ENCODE measurements at regions not wholly inside any gene's neighbourhood (a gene's known extent, or its start where the extent isn't known, plus 50 kb on each side); places are given as distances from the start of the nearest gene placed in this dataset.

DNA sequence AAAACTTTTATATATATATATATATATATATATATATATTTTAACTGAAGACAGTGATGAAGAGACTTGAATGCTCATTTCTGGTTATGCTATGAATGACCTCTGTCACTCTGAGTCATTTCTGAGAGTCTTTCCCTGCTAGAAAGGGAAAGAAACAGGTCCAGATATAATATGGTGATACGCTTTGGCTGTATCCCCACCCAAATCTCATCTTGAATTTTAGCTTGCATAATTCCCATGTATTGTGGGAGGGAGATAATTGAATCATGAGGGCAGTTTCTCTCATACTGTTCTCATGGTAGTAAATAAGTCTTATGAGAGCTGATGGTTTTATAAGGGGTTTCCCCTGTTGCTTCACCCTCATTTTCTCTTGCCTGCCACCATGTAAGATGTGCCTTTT, 254.1 kb upstream of the IGFBP7 start:
- H2BK5ac ChIP-seq (ENCODE audit: low read depth, low read length, poor library complexity, severe bottlenecking): no peak overlapping the region
- WGBS: no CpG with 5 or more reads among the region's 1 CpG
- DNase-seq: no peak

DNA sequence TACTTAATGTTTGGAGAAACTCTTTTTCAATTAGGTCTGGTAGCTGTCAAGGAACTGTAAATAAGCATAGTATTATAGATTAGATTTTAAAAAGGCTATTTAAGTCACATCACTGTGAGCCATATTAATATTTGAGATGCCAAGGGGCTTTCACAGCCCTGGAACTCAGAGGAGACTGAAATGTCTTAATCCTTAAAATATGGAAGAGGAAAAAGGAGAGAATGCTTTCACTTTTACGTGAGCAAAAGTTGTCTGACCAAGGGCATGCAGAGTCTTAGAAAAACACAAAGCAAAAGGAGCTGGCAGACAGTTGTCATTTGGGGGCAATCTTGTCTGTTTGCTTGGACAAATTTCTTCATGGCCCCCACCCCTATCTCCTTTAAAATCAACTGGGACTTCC, 253.2 kb upstream of the IGFBP7 start:
- Histone ChIP-seq H3K9me3 (ENCODE audit: control insufficient read depth, low read length) (no peaks in the 10 kb centered on the region), H2AK5ac (ENCODE audit: low read length, severe bottlenecking) (no peak overlapping the region), H3K18ac (ENCODE audit: low read depth in 1 of 2, low read length in 2 of 2) (no peak overlapping the region), H3K36me3 (ENCODE audit: control insufficient read depth in 1 of 2, insufficient read depth in 2 of 2, low read depth in 1 of 2, low read length in 2 of 2) (no peaks in the 10 kb centered on the region), H3K79me1 (replicated peaks; ENCODE audit: low read length, poor library complexity, severe bottlenecking) (no peaks in the 10 kb centered on the region), H2BK15ac (ENCODE audit: low read depth, poor library complexity, severe bottlenecking) (no peak overlapping the region), H2BK12ac (ENCODE audit: low read length in 2 of 2) (no peak overlapping the region), H3K4me3 (ENCODE audit: insufficient read depth in 1 of 2, low read depth in 1 of 2, low read length in 2 of 2) (no peak overlapping the region), H2BK120ac (ENCODE audit: low read depth, low read length) (no peak overlapping the region), H3K23ac (ENCODE audit: low read length in 2 of 2) (no peak overlapping the region), H3K14ac (ENCODE audit: low read length in 2 of 2) (no peak overlapping the region), H3K27ac (ENCODE audit: low read length, poor library complexity, severe bottlenecking) (no peak overlapping the region), H4K8ac (ENCODE audit: low read length) (no peak overlapping the region), H3K4ac (ENCODE audit: low read depth in 1 of 2, low read length in 2 of 2) (no peak overlapping the region), H3K4me1 (ENCODE audit: control insufficient read depth, insufficient read depth, low read depth, low read length) (no peaks in the 10 kb centered on the region), H4K91ac (ENCODE audit: low read length) (no peak overlapping the region), H3K27me3 (ENCODE audit: control insufficient read depth in 1 of 2, insufficient read depth in 1 of 2, low read length in 2 of 2) (no peaks in the 10 kb centered on the region), H3K4me2 (ENCODE audit: low read length, poor library complexity, severe bottlenecking) (no peak overlapping the region), H2BK5ac (ENCODE audit: low read depth, low read length, poor library complexity, severe bottlenecking) (no peak overlapping the region), H2AFZ (ENCODE audit: low read depth, low read length) (no peak overlapping the region), H3K9ac (ENCODE audit: low read length) (no peak overlapping the region)
- DNase-seq: no peak
- WGBS: 75% methylated on average over 1 of the region's 1 CpG

More for the DNA sequence above, 254.1 kb upstream of the IGFBP7 start:
- Histone ChIP-seq H3K4me2 (ENCODE audit: low read length, poor library complexity, severe bottlenecking) (no peak overlapping the region), H2AK5ac (ENCODE audit: low read length, severe bottlenecking) (no peak overlapping the region), H3K18ac (ENCODE audit: low read depth in 1 of 2, low read length in 2 of 2) (no peak overlapping the region), H3K9ac (ENCODE audit: low read length) (no peak overlapping the region), H3K23ac (ENCODE audit: low read length in 2 of 2) (no peak overlapping the region), H3K4me3 (ENCODE audit: insufficient read depth in 1 of 2, low read depth in 1 of 2, low read length in 2 of 2) (no peak overlapping the region), H3K27ac (ENCODE audit: low read length, poor library complexity, severe bottlenecking) (no peak overlapping the region), H2AFZ (ENCODE audit: low read depth, low read length) (no peak overlapping the region), H3K79me1 (replicated peaks; ENCODE audit: low read length, poor library complexity, severe bottlenecking) (no peaks in the 10 kb centered on the region), H3K27me3 (ENCODE audit: control insufficient read depth in 1 of 2, insufficient read depth in 1 of 2, low read length in 2 of 2) (no peaks in the 10 kb centered on the region), H3K4ac (ENCODE audit: low read depth in 1 of 2, low read length in 2 of 2) (no peak overlapping the region), H2BK12ac (ENCODE audit: low read length in 2 of 2) (no peak overlapping the region), H4K8ac (ENCODE audit: low read length) (no peak overlapping the region), H4K91ac (ENCODE audit: low read length) (no peak overlapping the region), H3K14ac (ENCODE audit: low read length in 2 of 2) (no peak overlapping the region), H2BK15ac (ENCODE audit: low read depth, poor library complexity, severe bottlenecking) (no peak overlapping the region), H2BK120ac (ENCODE audit: low read depth, low read length) (no peak overlapping the region), H3K36me3 (ENCODE audit: control insufficient read depth in 1 of 2, insufficient read depth in 2 of 2, low read depth in 1 of 2, low read length in 2 of 2) (no peaks in the 10 kb centered on the region), H3K9me3 (ENCODE audit: control insufficient read depth, low read length) (no peaks in the 10 kb centered on the region), H3K4me1 (ENCODE audit: control insufficient read depth, insufficient read depth, low read depth, low read length) (no peaks in the 10 kb centered on the region)

DNA sequence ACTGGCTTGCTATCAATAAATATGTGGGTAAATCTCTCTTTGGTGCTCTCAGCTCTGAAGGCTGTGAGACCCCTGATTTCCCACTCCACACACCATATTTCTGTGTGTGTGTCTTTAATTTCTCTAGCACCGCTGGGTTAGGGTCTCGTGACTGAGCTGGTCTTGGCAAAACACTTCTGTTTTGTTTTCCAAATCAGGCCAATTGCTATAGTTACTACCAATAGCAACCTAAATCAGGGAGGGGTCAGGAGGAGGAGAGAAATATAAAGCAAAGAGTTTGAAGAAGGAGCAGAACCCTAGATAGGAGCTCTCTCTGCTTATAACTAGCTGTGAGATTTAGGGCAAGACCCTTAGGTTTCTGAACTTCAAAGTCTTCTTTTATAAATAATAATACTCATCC, 250.5 kb upstream of the IGFBP7 start:
- H3K4me2 ChIP-seq (ENCODE audit: low read length, poor library complexity, severe bottlenecking): no peak overlapping the region
- H3K36me3 ChIP-seq (ENCODE audit: control insufficient read depth in 1 of 2, insufficient read depth in 2 of 2, low read depth in 1 of 2, low read length in 2 of 2): no peaks in the 10 kb centered on the region
- H3K79me1 ChIP-seq (replicated peaks; ENCODE audit: low read length, poor library complexity, severe bottlenecking): no peaks in the 10 kb centered on the region
- no peak overlapping the region for H3K4ac ChIP-seq (ENCODE audit: low read depth in 1 of 2, low read length in 2 of 2)
- no peak overlapping the region for H3K9ac ChIP-seq (ENCODE audit: low read length)
- H3K9me3 ChIP-seq (ENCODE audit: control insufficient read depth, low read length): no peaks in the 10 kb centered on the region
- no peak overlapping the region for H3K23ac ChIP-seq (ENCODE audit: low read length in 2 of 2)
- H3K18ac ChIP-seq (ENCODE audit: low read depth in 1 of 2, low read length in 2 of 2): no peak overlapping the region
- no peak overlapping the region for H2BK120ac ChIP-seq (ENCODE audit: low read depth, low read length)
- H3K4me1 ChIP-seq (ENCODE audit: control insufficient read depth, insufficient read depth, low read depth, low read length): no peaks in the 10 kb centered on the region
- H2AK5ac ChIP-seq (ENCODE audit: low read length, severe bottlenecking): no peak overlapping the region
- no peak overlapping the region for H3K4me3 ChIP-seq (ENCODE audit: insufficient read depth in 1 of 2, low read depth in 1 of 2, low read length in 2 of 2)
- H2BK12ac ChIP-seq (ENCODE audit: low read length in 2 of 2): no peak overlapping the region
- DNase-seq: no peak
- no peak overlapping the region for H2BK5ac ChIP-seq (ENCODE audit: low read depth, low read length, poor library complexity, severe bottlenecking)
- H2BK15ac ChIP-seq (ENCODE audit: low read depth, poor library complexity, severe bottlenecking): no peak overlapping the region
- no peak overlapping the region for H4K91ac ChIP-seq (ENCODE audit: low read length)
- H3K14ac ChIP-seq (ENCODE audit: low read length in 2 of 2): no peak overlapping the region
- no peak overlapping the region for H3K27ac ChIP-seq (ENCODE audit: low read length, poor library complexity, severe bottlenecking)
- H2AFZ ChIP-seq (ENCODE audit: low read depth, low read length): no peak overlapping the region
- H3K27me3 ChIP-seq (ENCODE audit: control insufficient read depth in 1 of 2, insufficient read depth in 1 of 2, low read length in 2 of 2): no peaks in the 10 kb centered on the region
- H4K8ac ChIP-seq (ENCODE audit: low read length): no peak overlapping the region
- 100% methylated on average over 1 of the region's 2 CpGs for WGBS

DNA sequence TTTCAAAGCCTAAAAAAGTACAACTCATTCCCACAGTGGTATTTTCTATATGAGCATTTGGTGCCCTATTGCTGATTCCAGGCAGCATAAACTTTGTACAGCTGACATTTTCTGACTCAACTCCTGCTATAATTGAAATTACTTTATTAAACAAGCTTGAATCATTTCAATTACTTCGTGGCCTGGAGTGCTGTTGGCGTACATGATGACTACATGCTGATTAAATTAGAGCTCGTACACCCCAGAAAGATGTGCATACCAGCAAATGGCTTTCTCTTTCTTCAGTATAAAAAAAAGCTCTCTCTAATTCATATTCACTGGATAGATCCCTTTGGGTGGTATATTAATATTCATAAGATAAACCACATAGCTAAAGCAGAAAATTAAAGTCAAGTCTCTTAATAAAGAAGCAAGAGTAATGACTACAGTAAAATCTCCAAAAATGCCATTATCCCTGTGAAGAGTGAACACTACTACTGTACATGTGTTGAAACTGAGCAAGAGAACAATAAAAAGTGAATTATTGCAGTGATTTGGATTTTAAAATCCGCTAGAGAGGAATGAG, 245.0 kb upstream of the IGFBP7 start:
- Histone ChIP-seq H4K8ac (ENCODE audit: low read length) (no peak overlapping the region), H3K9ac (ENCODE audit: low read length) (no peak overlapping the region), H3K4me1 (ENCODE audit: control insufficient read depth, insufficient read depth, low read depth, low read length) (no peaks in the 10 kb centered on the region), H2BK5ac (ENCODE audit: low read depth, low read length, poor library complexity, severe bottlenecking) (no peak overlapping the region), H2BK120ac (ENCODE audit: low read depth, low read length) (no peak overlapping the region), H3K27ac (ENCODE audit: low read length, poor library complexity, severe bottlenecking) (no peak overlapping the region), H3K36me3 (ENCODE audit: control insufficient read depth in 1 of 2, insufficient read depth in 2 of 2, low read depth in 1 of 2, low read length in 2 of 2) (no peaks in the 10 kb centered on the region), H2AFZ (ENCODE audit: low read depth, low read length) (no peak overlapping the region), H3K14ac (ENCODE audit: low read length in 2 of 2) (no peak overlapping the region), H2AK5ac (ENCODE audit: low read length, severe bottlenecking) (no peak overlapping the region), H4K91ac (ENCODE audit: low read length) (no peak overlapping the region), H3K9me3 (ENCODE audit: control insufficient read depth, low read length) (no peaks in the 10 kb centered on the region), H3K4ac (ENCODE audit: low read depth in 1 of 2, low read length in 2 of 2) (no peak overlapping the region), H2BK15ac (ENCODE audit: low read depth, poor library complexity, severe bottlenecking) (no peak overlapping the region), H3K23ac (ENCODE audit: low read length in 2 of 2) (no peak overlapping the region), H3K4me3 (ENCODE audit: insufficient read depth in 1 of 2, low read depth in 1 of 2, low read length in 2 of 2) (no peak overlapping the region), H3K79me1 (replicated peaks; ENCODE audit: low read length, poor library complexity, severe bottlenecking) (no peaks in the 10 kb centered on the region), H3K4me2 (ENCODE audit: low read length, poor library complexity, severe bottlenecking) (no peak overlapping the region), H3K27me3 (ENCODE audit: control insufficient read depth in 1 of 2, insufficient read depth in 1 of 2, low read length in 2 of 2) (no peaks in the 10 kb centered on the region), H3K18ac (ENCODE audit: low read depth in 1 of 2, low read length in 2 of 2) (no peak overlapping the region), H2BK12ac (ENCODE audit: low read length in 2 of 2) (no peak overlapping the region)
- DNase-seq: no peak
- WGBS: 87% methylated on average over 4 of the region's 4 CpGs

All from mesenchymal stem cell (in vitro differentiated cells and primary cell).